ENCODE measurements at regions not wholly inside any gene's neighbourhood (a gene's known extent, or its start where the extent isn't known, plus 50 kb on each side); places are given as distances from the start of the nearest gene placed in this dataset.
"Not testable (repeated sequence)": the region's sequence is repeated elsewhere in the genome, so short reads cannot be mapped to it uniquely, and the experiment has no call there.

DNA sequence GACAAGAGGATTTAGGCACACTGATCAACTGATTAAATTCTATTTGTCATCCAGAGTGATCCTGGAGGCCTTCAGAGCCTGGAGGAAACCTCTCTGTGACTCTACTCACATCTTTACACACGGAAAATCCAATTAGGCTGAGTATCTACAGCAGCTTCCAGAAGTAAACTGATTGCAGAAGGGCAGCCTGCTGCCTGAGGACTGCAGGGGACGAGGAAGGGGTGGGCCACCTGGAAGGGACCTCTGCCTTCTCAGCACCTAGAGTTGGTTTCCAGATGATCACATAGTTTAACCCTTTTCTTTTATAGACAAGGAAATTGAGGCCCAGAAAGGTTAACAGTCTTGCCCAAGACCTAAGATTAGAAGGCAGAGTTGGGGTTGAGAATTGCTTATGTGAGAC is 206.1 kb downstream of the DAD1 start:
- in situ Hi-C loops (cut with MboI; ENCODE audit: low pct_unique_long_range_greater_than_20kb, low sequenced_read_pairs): no loop called here
- DNase-seq: no peak

- in situ Hi-C loops (cut with MboI; ENCODE audit: low pct_unique_long_range_greater_than_20kb, low sequenced_read_pairs): no loop called here
Observed at GRCh38 chr14:22382395-22382794, 206.6 kb downstream of the DAD1 start.

DNA sequence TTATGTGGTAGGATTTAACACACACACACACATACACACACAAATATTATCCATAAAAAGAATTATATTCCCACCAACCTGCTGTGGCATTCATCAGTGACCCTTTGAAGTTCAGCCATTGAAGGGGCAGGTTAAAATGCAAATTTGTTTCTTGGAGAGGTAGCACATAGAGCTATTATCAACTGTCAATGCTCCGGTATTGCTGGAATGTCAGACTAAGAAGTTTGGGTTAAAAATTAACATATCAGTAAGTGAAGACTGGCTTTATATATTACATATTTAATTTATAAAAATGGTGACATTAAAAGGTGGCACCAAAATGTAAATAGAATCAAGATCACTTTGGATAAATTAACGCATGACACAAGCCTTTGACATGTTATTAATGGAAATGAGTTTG is 207.3 kb downstream of the DAD1 start:
- DNase-seq: no peak
- in situ Hi-C loops (cut with MboI; ENCODE audit: low pct_unique_long_range_greater_than_20kb, low sequenced_read_pairs): no loop called here

More at GRCh38 chr14:22382395-22382794, 206.6 kb downstream of the DAD1 start:
- DNase-seq: no peak

GRCh38 chr14:22381408-22381760 is 207.6 kb downstream of the DAD1 start:
- in situ Hi-C loops (cut with MboI; ENCODE audit: low pct_unique_long_range_greater_than_20kb, low sequenced_read_pairs): no loop called here

DNA sequence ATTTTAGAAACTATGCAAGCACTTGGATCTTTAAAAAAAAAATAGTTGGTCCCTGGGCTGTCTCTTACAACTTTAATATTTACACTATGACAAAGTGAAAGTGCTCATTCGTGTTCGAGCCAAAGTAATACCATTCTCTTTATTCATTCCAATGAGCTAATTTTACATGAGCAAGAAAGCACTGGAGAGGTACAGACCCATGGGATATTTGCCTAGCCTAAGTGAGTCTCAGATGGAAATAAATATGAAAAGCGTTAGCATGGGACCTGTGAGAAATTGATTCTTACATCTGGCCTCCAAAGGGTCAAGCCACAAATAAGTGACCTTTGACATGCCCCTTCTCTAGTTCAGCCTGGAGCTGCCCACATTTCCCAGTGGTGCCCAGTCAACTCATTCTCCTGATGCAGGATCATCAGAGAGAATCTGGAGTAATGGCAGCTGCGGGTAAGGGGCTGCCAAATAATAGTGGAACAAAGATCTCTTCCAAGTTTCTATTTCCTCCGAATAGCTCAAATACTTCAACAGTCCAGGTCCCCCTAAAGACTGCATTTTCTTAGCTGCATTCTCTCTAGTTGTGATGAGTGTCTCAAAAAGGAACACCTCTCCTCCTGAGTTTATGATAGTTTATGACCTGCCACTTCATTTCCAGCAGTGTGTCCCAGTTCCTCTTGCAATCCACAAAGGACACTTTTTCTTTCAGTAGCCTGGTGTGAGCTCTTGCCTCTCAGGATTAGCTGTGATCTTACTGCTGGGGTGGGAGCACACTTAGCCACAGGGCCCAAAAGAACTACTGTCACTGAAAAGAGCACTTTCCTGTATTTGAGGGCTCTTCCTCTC is 208.2 kb downstream of the DAD1 start:
- DNase-seq: no peak
- in situ Hi-C loops (cut with MboI; ENCODE audit: low pct_unique_long_range_greater_than_20kb, low sequenced_read_pairs): no loop called here

More at GRCh38 chr14:22381408-22381760, 207.6 kb downstream of the DAD1 start:
- peak; percentile 12 for DNase-seq

DNA sequence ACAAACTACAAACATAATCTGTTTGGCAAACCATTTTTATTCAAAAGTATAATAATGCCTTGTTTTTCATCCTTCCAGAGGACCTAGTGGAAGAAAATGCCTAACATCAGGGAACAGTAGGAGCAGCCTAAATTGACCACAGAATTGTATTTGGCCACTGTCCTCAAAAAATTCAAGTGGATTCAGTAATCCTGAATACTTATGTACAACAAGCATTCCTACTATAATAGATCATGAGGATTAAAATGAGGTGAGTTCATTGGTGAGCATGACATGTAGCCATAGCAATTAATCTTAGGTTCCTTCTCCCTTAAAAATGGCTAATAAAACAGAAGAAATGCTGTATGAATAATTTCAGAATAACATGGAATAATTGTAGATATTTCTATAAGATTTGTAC is 209.3 kb downstream of the DAD1 start:
- no peak for DNase-seq

GRCh38 chr14:22378181-22378580 is 210.8 kb downstream of the DAD1 start:
- in situ Hi-C loops (cut with MboI; ENCODE audit: low pct_unique_long_range_greater_than_20kb, low sequenced_read_pairs): no loop called here
- DNase-seq: no peak

More for the DNA sequence above, 209.3 kb downstream of the DAD1 start:
- in situ Hi-C loops (cut with MboI; ENCODE audit: low pct_unique_long_range_greater_than_20kb, low sequenced_read_pairs): no loop called here

DNA sequence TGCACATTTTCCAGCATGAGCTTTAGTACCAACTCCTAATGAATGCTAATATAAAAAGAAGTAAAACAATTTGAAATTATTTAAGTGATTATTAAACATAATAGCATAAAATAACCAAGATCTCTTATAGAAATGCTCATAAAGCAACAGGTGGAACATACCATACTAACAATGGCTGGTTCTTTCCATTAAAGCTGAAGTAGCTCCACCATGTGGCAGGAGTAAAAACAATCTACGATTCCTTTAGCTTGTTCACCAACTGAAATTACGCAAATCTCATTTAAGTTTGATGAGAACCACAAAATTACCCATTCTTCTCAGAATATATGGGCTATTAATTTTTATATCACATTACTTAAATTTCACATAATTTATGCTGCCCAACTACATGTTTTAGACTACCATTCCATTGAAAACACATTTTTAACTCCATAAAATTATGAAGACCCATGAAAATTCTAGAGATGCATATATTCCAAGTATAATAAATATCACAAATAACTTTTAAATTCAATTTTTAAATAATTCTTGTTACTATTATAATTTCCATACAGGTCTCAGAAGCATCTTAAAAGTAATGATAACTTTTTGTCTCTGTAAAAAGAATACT is 213.6 kb downstream of the DAD1 start:
- in situ Hi-C loops (cut with MboI; ENCODE audit: low pct_unique_long_range_greater_than_20kb, low sequenced_read_pairs): no loop called here
- peak; percentile 61 for DNase-seq

DNA sequence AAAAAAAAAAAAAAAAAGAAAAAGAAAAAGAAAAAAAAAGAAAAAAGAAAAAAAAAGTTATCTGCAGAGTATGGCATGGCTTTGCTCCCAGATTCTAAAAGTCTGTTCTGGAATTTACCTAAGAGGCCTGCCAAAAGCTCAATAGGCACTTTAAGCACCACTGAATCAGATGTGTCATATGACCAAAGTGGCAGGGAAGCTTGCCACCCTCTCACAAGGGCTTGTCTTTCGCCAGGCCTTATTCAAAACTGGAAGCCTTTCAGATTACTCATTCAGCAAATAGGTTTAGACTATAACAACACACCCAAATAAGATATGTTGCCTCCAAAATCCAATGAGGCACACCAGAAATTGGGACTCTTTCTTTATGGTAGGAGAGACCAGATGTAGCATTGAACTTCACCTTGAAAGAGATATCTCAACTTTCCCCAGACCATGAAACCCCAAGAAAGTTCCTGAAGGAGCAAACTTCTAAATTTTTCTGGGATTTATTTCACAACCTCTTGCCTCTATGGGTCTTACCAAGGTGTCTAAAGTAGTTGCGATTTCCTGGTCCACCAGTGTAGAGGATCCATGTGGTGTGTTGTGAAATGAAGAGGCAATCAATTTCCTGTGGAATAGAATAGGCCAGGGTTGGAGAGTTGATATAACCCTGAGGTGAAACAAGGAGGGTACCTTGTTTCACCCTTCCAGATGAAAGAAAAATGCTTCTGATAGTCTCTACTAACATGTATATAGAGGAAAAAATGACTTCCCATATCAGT is 218.8 kb downstream of the DAD1 start:
- no peak for DNase-seq
- in situ Hi-C loops (cut with MboI; ENCODE audit: low pct_unique_long_range_greater_than_20kb, low sequenced_read_pairs): no loop called here

DNA sequence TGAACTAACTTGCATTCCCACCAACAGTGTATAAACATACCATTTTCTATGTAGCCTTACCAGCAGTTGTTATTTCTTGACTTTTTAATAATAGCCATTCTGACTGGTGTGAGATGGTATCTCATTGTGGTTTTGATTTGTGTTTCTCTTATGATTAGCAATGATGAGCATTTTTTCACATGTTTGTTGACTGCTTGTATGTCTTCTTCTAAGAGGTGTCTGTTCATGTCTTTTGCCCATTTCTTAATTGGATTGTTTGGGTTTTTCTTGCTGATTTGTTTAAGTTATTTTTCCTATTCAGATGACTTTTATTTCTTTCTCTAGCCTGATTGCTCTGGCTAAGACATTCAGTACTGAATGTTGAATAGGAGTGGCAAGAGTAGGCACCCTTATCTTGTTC is 230.3 kb downstream of the DAD1 start:
- DNase-seq: no peak
- in situ Hi-C loops (cut with MboI; ENCODE audit: low pct_unique_long_range_greater_than_20kb, low sequenced_read_pairs): no loop called here

GRCh38 chr14:22349281-22349680 is 239.7 kb downstream of the DAD1 start:
- DNase-seq; in situ Hi-C loops (cut with MboI; ENCODE audit: low pct_unique_long_range_greater_than_20kb, low sequenced_read_pairs): not testable (repeated sequence)

- in situ Hi-C loops (cut with MboI; ENCODE audit: low pct_unique_long_range_greater_than_20kb, low sequenced_read_pairs): no loop called here
- no peak for DNase-seq
Observed at GRCh38 chr14:22344673-22345072, 244.4 kb downstream of the DAD1 start.

DNA sequence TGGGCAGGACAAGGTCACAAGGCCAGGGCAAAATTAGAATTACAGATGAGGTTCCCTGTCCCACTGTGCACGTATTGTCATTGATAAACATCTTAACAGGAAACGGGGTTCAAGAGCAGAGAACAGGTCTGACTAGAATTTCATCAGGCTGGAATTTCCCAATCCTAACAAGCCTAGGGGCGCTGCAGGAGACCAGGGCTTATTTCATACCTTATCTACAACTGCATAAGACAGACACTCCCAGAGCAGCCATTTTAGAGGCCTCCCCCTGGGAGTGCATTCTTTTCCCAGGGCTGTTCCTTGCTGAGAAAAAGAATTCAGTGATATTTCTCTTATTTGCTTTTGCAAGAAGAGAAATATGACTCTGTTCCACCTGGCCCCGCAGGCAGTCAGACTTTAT is 244.8 kb downstream of the DAD1 start:
- in situ Hi-C loops (cut with MboI; ENCODE audit: low pct_unique_long_range_greater_than_20kb, low sequenced_read_pairs); DNase-seq: not testable (repeated sequence)

- no peak for DNase-seq
- in situ Hi-C loops (cut with MboI; ENCODE audit: low pct_unique_long_range_greater_than_20kb, low sequenced_read_pairs): no loop called here
Observed at GRCh38 chr14:22341049-22341448, 248.0 kb downstream of the DAD1 start.

- DNase-seq: no peak
- in situ Hi-C loops (cut with MboI; ENCODE audit: low pct_unique_long_range_greater_than_20kb, low sequenced_read_pairs): no loop called here
Observed at GRCh38 chr14:22338917-22339715, 249.9 kb downstream of the DAD1 start.

DNA sequence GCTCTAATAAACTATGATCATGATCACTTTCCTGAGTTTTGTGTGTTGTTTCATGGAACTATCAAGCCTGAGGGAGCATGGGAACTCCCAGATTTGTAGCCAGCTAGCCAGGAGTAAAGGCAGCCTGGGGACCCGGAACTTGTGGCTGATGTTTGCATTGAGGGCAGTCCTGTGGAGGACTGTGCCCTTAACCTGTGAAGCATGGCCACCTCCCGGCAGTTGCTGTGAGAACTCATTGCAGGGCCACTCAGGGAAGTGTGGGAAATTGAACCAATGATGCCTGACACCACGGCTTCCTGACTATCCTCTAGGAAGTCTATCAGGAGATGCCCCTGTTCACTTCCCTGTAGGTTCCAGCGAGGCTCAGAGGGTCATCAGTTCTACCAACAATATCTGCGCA is 250.6 kb downstream of the DAD1 start:
- in situ Hi-C loops (cut with MboI; ENCODE audit: low pct_unique_long_range_greater_than_20kb, low sequenced_read_pairs): no loop called here
- DNase-seq: no peak

DNA sequence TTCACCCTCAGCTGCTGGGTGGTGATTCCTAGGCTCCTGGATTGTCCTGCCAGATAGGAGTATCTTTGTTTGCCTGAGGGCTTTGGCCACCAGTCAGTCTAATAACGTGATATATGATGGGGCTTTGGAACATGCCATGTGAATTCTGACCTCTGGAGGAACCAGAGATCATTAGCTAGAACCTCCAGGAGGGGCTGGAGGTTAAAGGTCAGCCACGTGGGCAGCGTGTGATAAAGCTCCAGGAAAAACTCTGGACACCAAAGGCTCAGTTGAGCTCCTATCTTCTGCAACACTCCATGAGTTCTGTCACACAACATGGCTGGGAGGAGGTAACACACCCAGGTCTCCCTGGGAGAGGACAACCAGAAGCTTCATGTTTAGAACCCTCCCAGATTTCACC is 251.1 kb downstream of the DAD1 start:
- in situ Hi-C loops (cut with MboI; ENCODE audit: low pct_unique_long_range_greater_than_20kb, low sequenced_read_pairs): no loop called here
- no peak for DNase-seq

- DNase-seq: no peak
- in situ Hi-C loops (cut with MboI; ENCODE audit: low pct_unique_long_range_greater_than_20kb, low sequenced_read_pairs): no loop called here
Observed at GRCh38 chr14:22337521-22337920, 251.5 kb downstream of the DAD1 start.

GRCh38 chr14:22336031-22336430 is 253.0 kb downstream of the DAD1 start:
- DNase-seq: no peak
- in situ Hi-C loops (cut with MboI; ENCODE audit: low pct_unique_long_range_greater_than_20kb, low sequenced_read_pairs): no loop called here

Measured in KBM-7 (cell line).